DMS53 (cell line): ENCODE measurements at regions not wholly inside any gene's neighbourhood (a gene's known extent, or its start where the extent isn't known, plus 50 kb on each side); places are given as distances from the start of the nearest gene placed in this dataset.
A peak's percentile ranks its signal among the peaks of the same experiment; 100 is the strongest.
"Not testable (repeated sequence)": the region's sequence is repeated elsewhere in the genome, so short reads cannot be mapped to it uniquely, and the experiment has no call there.

Experiments
- DNase-seq: peaks from one replicate; lab custom pipeline; 2025; lab: John Stamatoyannopoulos, UW

DNA sequence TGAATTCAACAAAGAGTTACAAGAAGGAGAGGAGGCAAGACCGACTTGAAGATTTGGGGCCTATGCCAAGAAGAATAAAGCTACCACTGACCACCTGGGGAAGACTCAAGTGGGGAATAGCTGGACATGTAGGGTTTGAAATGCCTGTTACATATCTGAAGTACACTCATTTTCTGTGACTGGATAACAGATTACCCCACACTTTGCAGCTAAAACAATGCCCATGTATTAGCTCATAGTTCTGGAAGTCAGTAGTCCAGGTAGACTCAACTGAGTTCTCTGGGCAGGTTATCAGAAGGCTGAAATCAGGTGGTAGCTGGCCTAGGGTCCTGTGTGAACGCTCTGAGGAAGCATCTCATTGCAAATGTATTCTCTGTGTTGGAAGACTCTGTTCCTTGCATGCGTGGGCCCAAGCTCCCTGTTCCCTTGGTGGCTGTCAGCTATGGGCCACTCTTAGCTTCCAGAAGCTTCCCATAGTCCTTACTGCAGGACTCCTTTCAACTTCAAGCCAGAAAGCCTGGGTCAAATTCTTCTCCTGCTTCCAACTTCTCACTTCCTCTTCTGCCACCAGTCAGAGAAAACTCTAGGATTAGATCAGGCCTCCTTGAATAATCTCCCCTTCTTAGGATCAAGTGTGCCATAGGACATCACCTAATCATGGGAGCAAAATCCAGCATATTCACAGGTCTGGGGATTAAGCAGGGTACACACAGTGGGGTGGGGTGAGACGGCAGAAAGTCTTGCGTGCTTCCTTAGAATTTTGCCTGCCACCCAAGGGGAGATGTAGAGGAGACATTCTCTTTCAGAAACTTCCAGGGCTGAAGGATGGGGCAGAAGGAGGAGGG lies 187.8 kb downstream of the SHQ1 start:
- DNase-seq: no peak

DNA sequence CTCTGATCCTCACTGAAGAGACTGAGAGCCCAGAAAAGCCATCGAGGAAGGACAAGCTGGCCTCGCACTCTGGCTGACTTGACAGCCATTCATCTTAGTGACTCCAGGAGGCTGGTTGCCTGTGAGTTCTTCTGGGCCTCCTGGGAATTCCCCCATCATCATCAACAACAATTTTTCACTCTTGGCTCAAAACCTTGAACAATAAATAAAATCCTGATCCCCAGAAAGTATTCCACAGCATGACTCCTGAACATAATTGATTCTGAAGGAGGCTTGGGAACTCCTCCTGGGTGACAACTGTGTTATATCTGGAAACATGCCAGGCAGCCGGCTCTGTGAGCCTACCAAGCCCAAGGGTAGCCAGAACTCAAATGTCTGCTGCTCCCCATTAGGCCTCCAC lies 188.6 kb downstream of the SHQ1 start:
- DNase-seq: no peak

DNA sequence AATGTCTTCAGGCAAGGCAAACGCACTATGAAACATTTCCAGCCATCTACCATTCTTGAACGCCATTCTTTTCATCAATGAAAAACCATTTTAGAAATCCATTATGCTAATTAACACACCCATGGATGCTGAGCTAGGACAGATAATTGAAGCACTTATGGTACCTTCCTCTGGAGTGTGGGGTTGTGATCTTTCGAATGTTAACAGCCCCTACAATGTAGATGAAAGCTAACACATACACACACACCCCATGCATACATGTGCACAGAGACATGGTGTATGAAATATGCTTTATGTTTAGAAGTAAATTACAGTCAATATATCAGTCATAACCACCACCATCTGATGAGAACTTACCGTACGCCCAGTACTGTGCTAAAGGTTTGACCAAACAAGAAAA lies 189.1 kb downstream of the SHQ1 start:
- no peak for DNase-seq

DNA sequence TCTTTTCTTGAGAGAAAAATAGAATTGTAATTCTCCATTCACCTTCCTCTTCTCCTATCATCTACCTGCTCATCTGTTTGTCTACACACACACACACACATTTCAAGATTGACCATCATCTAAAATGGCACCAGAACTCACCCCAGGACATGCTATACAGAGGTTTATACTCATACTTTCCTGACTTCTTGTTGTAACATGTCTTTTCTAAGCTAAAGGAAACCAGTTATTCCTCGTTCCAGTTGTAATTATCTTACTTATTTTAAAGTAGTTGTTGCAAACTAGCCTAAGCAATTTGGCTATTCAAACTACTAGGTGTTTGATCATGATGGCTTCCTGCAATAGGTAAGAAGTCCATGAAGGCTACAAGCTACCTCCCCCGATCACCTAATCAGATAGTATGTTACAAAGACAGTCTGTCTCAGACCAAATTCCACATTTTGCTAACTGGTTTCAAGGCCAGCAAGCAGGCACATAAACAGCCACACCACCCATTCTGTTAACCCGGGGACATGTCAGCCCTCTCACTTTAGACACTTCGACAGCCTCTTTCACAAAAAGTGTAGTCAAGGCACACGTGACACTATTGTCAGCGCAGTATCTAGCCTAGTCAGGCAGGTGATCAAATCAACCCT lies 189.7 kb downstream of the SHQ1 start:
- DNase-seq: no peak

DNA sequence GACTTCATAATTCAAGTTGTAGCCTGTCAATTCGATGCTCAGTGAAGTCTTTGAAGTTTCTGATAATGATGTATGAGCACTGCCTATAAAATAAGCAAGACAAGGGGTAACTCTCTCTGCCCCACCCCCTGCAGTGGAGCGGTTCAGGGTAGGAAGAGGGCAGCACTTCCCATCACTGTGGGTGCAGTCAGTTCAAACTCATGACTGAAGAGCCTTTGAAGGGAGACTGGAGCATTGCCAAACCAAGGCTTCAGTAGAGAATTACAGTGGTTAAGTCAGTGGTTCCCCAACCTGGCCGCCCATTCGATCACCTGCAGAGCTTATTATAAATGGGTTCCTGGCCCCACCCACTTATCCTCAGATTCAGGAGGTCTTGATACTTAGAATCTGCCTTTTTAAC lies 190.6 kb downstream of the SHQ1 start:
- DNase-seq: no peak

DNA sequence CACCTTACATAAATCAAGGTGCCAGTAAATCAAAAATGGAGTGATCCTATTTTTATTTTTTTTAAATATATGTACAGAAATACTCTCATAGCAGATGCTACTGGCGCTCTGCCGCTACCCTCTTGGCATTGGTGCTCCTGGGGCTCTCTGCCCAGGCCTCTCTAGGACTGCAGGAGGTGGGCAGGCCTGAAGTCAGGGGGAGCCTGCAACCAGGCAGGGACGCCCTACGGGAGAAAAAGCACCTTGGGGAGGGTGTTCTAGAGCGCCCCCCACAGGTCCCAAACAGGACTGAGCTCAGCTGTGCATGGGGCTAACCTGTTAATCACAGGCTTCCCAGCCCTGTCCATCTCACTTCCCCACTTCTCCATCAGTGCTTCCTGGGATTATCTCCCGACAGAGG lies 192.5 kb downstream of the SHQ1 start:
- no peak for DNase-seq

DNA sequence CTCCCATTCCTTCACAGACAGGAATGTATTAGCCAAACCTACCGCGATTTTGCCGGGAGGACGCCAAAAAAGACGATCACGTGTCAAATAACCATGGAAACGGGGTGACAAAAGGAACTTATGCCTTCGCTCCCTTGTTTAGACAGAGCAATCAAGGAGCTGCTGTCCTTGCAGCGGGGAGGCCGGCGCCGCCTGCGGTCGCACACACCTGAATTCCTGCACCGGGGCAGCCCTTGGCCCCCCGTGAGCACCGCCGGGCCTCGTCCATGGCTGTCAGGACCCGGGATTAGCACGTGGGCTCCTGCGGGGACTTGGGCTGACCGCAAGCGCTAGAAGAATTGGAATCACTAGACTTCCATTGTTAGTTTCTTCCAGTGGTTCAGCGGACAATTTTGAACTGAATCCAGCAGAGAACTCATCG lies 193.1 kb downstream of the SHQ1 start:
- DNase-seq: no peak

DNA sequence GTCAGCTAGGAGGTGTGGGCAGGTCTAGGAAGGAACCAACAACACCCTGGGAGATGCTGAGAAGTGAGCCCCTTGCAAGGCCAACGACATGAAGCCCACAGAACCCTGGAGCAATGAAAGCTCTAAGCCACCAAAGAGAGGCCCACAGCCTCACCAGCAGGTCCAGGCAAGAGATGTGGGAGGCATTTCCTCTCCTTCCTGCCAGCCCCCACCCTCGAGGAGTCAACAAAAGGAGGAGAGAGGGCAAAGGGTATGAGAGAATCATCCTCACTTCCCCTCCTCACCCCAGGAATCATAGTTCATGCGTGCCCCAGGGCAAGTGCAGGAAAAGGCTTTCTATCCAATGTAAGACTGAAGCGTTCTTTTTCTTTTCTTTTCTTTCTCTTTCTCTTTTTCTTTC lies 195.8 kb downstream of the SHQ1 start:
- no peak for DNase-seq

DNA sequence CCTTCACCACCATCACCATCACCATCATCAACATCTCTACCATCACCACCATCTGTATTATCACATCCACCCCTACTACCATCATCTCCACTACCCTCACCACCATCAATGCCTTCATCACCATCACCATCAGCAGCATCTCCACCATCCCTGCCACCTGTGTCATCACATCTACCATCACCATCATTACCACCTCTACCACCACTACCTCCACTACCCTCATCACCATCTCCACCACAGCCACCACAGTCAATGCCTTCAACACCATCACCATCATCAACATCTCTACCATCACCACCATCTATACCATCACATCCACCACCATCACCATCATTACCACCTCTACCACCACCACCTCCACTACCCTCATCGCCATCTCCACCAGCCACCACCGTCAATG lies 196.7 kb downstream of the SHQ1 start:
- DNase-seq: no peak

DNA sequence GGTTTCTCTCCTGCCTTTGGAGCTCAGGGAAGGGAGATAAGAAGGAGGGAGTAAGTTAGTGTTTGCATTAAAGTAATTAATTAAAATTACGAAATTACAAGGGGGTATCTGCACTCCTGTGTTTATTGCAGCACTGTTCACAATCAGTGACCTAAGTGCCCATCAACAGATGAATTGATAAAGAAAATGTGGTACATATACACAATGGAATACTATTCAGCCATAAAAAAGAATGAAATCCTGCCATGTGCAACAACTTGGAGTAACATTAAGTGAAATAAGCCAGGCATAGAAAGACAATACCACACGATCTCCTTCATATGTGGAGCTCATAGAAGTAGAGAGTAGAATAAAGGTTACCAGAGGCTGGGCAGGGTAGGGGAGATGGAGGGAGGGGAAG lies 202.0 kb downstream of the SHQ1 start:
- no peak for DNase-seq

DNA sequence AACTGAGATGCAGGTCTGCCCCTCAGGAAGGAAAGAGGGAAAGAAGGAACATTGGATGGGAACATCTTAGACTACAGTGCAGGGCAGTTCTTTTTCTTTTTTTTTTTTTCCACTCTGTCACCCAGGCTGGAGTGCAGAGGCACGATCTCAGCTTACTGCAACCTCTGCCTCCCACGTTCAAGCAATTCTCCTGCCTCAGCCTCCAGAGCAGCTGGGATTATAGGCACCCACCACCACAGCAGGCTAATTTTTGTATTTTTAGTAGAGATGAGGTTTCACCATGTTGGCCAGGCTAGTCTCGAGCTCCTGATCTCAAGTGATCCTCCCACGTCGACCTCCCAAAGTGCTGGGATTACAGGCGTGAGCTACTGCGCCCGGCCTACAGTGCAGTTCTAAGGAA lies 204.6 kb downstream of the SHQ1 start:
- DNase-seq: not testable (repeated sequence)

DNA sequence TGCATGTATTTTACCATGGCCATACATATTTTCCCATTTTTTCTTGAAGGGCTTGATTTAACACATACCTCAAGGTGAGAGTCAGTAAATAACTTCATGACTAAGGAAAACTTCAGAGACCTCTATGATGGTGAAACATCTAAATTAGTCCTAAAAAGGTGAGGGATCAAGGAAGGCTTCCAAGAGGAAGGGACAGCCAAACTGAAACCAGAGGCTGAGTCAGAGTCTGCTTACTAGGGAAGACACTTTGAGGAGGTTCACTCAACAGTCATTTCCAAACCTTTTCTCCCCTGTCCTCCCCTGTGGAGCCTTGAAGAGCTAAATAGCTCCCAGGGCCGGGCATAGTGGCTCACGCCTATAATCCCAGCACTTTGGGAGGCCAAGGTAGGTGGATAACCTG lies 206.6 kb downstream of the SHQ1 start:
- DNase-seq: no peak

DNA sequence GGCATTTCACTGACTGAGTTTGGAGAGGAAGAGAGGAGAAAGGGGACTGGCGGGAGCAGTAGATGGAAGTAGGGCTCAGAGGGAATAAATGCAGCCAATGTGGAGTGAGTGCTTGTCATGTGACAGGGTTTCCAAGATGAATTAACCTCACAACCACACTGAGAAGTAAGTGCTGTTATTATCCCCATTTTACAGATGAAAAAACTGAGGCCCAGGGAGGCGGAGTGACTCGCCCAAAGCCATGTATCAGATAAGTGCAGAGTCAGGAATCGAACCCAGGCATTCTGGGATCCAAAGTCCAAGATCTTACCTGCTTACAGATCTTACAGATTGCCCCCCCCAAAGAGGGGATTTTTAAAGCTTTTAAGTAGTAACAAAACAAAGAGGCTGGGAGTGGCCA lies 207.2 kb downstream of the SHQ1 start:
- DNase-seq: no peak

DNA sequence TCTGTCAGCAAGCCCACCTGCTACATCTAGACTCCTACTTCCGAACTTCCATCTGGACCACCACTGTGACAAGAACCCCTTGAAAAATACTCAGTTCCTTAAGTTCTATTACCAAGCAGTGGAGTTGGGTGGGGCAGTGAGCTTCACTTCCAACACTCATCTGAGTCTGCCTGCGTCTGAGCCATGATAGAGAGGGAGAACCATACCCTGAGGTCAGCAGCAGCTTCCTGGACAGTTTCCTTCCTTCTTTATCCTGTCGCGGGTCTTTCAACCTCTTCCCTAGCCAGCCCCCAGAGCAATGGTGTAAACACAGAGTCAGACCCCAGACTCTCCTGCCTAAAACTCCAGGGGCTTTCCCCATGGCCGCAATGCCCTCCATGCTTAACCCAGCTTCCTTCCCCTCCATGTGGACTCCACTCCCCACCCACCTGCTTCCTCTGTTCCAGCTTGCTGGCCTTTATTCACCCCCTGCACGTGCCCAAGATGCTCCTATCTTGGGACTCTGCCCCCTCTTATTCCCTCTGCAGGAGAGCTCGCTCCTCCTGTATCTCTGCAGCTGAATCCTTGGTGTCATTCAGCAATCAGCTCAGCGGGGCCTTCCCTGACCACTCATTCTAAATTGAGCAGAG lies 211.2 kb downstream of the SHQ1 start:
- DNase-seq: no peak

DNA sequence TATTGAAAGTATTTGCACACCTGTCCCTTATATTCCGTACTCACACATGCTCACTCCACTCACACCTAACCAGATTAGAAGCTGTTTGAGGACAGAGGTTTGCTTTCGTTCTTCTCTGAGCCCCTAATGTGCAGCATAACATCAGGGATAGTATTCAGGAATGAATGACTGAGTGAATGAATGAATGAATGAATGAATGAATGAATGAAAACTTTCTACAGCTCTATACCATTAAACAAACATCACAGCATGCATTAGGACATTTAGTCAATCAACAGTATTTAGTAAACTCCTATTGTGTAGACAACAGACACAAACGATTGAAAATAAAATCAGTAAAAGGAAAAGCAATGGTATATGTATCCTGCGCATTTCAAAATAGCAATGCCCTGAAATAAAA lies 212.7 kb downstream of the SHQ1 start:
- DNase-seq: no peak

DNA sequence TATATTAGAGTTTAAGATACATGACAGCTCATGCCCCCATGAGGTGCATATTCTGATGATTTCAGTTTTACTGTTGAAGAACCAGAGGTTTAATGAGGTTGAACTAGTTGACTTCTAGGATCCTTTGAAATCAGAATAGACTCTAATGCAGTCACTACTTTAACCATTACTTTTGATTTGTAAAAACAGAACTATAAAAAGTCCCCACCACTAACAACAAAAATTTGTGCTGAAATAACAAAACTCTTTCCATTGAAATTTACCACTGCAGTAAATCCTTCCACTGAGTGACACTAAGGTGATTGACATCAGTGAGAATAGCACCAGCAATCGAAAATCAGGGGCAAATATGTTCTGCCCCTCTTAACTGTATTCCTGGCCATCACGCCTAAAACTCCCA lies 214.1 kb downstream of the SHQ1 start:
- DNase-seq: no peak

DNA sequence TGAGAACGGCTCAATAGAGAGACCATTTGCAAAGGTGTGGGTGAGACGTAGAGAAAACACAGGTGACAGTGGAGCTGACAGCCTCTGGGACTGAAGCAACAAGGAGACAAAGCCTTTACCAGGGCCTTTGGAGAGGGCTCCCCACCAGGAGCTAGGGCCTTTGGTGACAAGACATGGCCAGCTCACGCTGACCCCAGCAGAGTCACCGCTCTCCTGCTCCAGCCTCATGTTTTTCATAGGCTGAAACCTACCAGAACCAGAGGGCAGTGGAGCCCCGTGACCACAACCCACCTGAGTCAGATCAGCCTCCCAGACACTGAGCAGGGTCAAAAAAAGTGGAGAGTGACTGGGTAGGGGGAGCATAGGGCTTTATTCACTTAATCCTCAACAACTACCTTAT lies 214.7 kb downstream of the SHQ1 start:
- DNase-seq: no peak

DNA sequence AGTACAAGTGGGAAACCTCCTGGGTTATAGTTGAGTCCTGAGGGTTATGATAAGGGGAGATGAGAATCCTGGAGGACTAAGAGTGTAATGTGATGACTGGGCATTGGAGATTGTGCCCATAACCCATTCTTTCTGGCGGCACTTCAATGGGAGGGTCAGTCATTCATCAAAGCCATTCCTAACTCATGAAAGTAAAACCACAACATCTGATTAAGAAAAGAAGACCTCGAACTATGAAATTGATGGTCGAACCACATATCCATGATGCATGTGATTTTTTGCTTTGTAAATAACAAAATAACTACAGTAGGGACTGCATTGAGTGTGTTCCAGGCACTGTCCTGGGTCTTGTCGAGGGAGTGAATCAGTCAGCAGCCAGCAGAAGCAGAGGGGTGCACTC lies 215.1 kb downstream of the SHQ1 start:
- DNase-seq: no peak

DNA sequence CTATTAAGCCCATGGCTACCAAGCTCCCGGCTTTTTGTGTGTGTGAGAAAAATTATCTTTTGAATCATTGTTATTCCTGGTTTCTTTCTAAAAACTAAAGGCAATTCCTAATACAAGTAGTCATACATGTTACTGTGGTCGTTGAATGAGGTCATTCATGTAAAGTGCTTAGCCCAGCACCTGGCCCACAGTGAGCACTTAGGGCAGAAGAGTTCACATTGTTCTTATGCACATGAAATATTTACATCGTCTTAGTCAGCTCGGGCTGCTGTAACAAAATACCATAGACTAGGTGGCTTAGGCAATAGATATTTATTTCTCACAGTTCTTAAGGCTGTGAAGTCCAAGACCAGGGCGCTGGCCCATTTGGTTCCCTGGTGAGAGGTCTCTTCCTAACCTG lies 216.1 kb downstream of the SHQ1 start:
- DNase-seq: no peak

DNA sequence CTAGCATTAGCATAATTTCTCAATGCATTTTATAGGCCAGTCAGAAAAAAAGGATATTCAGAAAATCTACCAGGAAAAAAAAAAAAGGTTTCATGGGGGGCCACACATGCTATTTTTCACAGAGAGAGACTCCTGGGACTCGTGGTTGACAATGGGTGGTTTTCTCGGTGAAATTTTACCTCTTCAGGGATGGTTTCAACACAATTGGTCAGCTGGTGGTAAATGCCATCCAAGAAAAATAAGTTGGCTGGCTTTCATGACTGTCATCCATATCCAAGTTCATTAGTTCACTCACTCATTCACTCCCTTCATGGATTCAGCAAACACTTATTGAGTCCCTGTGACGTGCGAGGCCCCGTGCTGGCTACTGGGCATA lies 217.3 kb downstream of the SHQ1 start:
- no peak for DNase-seq

DNA sequence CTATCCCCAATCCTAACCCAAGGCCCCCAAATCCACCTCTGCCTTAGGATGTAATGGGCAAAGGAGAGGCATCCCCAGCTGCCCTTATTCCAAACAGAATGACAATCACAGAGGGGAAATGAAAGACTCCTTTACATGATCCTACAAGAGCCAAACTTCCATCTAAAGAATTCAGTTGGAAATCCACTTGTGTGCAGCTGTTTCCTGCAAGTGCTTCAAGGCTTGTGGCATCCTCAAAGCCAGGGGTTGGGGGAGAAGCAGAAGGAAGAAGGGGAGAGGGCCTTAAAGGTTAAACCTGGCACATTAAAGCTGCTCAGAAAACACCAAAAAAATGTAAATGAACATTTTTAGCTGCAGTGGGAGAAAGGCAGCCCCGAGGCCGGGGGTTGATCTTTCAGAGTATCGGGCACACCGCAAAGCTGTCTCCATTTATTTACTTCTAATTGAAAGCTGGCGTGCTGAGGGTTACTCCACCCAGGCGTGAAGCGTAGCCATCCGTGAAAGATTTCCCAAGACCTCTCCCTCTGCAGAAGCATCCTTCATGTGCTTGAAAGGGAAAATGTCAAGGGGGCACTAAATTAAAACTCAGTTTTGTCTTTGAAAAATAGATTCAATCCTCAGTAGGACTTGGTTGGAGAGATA lies 217.8 kb downstream of the SHQ1 start:
- DNase-seq: no peak

DNA sequence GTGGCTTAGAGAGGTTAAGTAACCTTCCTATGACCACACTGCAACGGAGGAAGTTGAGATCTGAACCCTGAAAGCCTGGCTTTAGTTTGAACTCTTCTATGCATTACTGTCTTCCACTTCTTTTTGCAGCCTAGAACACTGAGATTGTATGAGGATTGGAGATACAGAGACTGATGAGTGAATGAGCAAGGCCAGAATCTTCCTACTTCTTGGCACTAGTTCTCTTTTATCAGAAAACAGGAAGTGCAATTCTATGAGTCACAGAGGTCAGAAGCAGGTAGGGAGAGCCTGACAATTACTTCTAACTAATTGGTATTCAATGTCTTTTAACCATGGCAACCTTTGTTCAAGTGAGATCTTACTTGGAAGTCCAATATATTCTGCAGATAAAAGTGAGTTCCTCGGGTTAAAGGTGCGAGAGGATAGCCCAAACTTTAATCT lies 219.0 kb downstream of the SHQ1 start:
- DNase-seq: peak; percentile 9

DNA sequence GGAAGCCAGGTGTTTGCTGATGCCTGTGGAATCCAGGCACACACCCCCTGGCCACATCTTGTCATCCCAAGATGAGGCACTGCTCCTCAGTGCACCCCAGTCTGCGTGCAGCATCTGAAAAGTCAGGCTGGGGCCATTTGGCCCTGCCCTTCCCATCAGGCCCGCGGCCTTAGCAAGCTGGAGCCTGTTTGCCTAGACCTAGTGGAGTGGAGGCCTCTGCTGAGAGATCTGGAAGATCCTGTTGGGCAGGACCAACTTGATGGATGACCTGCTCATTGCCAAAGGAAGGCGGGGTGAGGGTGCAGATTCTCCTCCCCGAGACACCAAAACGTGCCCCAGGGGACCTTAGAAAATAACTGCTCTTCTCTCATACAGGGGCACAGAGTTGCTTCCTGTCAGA lies 220.2 kb downstream of the SHQ1 start:
- peak; percentile 67 for DNase-seq
